Loucy (cell line): ENCODE measurements at regions not wholly inside any gene's neighbourhood (a gene's known extent, or its start where the extent isn't known, plus 50 kb on each side); places are given as distances from the start of the nearest gene placed in this dataset.

ENCODE experiments used
- H2AFZ ChIP-seq: fragments of 200-600 bp; sonication (generic); 2 replicates; pipeline ENCODE4 v1.6.0; 2016; ENCODE audit warnings: antibody characterized with exemption, mild to moderate bottlenecking, low read length, moderate library complexity
- H3F3A ChIP-seq: fragments of 200-600 bp; 2 replicates; pipeline ENCODE4 v1.6.0; 2016; ENCODE audit warnings: antibody characterized with exemption, low read depth, mild to moderate bottlenecking
- H3K27me3 ChIP-seq: fragments of 200-600 bp; sonication (generic); 2 replicates; pipeline ENCODE4 v1.6.1; 2014; ENCODE audit warnings: low read length, mild to moderate bottlenecking; ENCODE audit not compliant: insufficient read depth, poor library complexity, severe bottlenecking
- H3K36me3 ChIP-seq: fragments of 200-600 bp; sonication (generic); 2 replicates; pipeline ENCODE4 v1.6.1; 2016; ENCODE audit warnings: low read length; ENCODE audit not compliant: insufficient read depth
- H3K4me1 ChIP-seq: fragments of 200-600 bp; sonication (generic); 2 replicates; pipeline ENCODE4 v1.5.1; 2014; ENCODE audit warnings: low read length, mild to moderate bottlenecking; ENCODE audit not compliant: insufficient read depth, poor library complexity, severe bottlenecking
- H3K4me2 ChIP-seq: fragments of 200-600 bp; sonication (generic); 2 replicates; pipeline ENCODE4 v1.6.0; 2014; ENCODE audit warnings: antibody characterized with exemption, low read length, low read depth, mild to moderate bottlenecking; ENCODE audit not compliant: poor library complexity, severe bottlenecking
- H3K4me3 ChIP-seq: fragments of 200-600 bp; sonication (generic); 2 replicates; pipeline ENCODE4 v1.5.1; 2014; ENCODE audit warnings: low read length, mild to moderate bottlenecking, mixed read lengths; ENCODE audit not compliant: poor library complexity, severe bottlenecking
- H3K79me2 ChIP-seq: fragments of 200-600 bp; sonication (generic); 2 replicates; pipeline ENCODE4 v1.6.1; 2014; ENCODE audit warnings: low read length; ENCODE audit not compliant: insufficient read depth
- H3K9ac ChIP-seq: fragments of 200-600 bp; sonication (generic); 2 replicates; pipeline ENCODE4 v1.6.0; 2014; ENCODE audit warnings: mild to moderate bottlenecking, low read depth, low read length, moderate library complexity; ENCODE audit not compliant: poor library complexity, severe bottlenecking
- H3K9me2 ChIP-seq: fragments of 200-600 bp; sonication (generic); replicated peaks from 2 replicates; pipeline ENCODE4 v1.6.1; 2016; ENCODE audit warnings: low read depth, low read length, mixed read lengths
- H3K9me3 ChIP-seq: fragments of 200-600 bp; sonication (generic); 2 replicates; pipeline ENCODE4 v1.6.1; 2014; ENCODE audit warnings: mild to moderate bottlenecking, antibody characterized with exemption, low read length, low read depth; ENCODE audit not compliant: insufficient read depth
- H4K20me1 ChIP-seq: fragments of 200-600 bp; sonication (generic); 2 replicates; pipeline ENCODE4 v1.6.0; 2014; ENCODE audit warnings: antibody characterized with exemption, low read length, mild to moderate bottlenecking; ENCODE audit not compliant: insufficient read depth, poor library complexity, severe bottlenecking
- CTCF ChIP-seq: fragments of 200-600 bp; sonication (generic); conservative IDR thresholded peaks from 2 replicates; pipeline ENCODE4 v1.5.1; 2014; ENCODE audit warnings: mild to moderate bottlenecking, antibody characterized with exemption, low read length
- EZH2phosphoT487 ChIP-seq: fragments of 200-600 bp; IDR thresholded peaks from 2 replicates; pipeline ENCODE4 v1.6.1; 2018; ENCODE audit warnings: antibody characterized with exemption, mild to moderate bottlenecking, moderate library complexity, borderline replicate concordance

DNA sequence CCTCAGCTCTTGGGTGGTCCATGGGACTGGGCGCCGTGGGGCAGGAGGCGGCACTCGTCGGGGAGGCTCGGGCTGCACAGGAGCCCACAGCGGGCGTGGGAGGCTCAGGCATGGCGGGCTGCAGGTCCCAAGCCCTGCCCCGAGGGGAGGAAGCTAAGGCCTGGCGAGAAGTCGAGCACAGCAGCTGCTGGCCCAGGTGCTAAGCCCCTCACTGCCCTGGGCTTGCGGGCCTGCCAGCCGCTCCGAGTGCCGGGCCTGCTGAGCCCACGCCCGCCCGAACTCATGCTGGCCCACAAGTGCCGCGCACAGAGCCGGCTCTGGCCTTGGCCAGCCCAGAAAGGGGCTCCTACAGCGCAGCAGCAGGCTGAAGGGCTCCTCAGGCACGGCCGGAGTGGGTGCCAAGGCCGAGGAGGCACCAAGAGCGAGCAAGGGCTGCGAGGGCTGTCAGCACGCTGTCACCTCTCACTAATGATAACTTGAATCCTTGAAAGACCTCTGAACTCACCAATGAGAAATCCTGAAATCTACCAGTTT is 1506.8 kb upstream of the WWC1 start:
- Histone ChIP-seq H3K79me2 (no peaks in the 10 kb centered on the region), H3K9ac (no peak overlapping the region), H3K9me2 (no peaks in the 10 kb centered on the region), H3F3A (no peaks in the 10 kb centered on the region), H3K4me3 (no peak overlapping the region), H3K4me2 (no peak overlapping the region), H3K36me3 (no peaks in the 10 kb centered on the region), H3K9me3 (no peaks in the 10 kb centered on the region), H3K27me3 (no peaks in the 10 kb centered on the region), H4K20me1 (no peaks in the 10 kb centered on the region), H2AFZ (no peak overlapping the region), H3K4me1 (no peaks in the 10 kb centered on the region)
- no peak for TF ChIP-seq CTCF
- TF ChIP-seq EZH2phosphoT487, result no peak

GRCh38 chr5:166786178-166786577 is 1505.3 kb upstream of the WWC1 start:
- Histone ChIP-seq H3K4me2 (no peak overlapping the region), H3K4me1 (no peaks in the 10 kb centered on the region), H3K9me2 (no peaks in the 10 kb centered on the region), H2AFZ (no peak overlapping the region), H3K36me3 (no peaks in the 10 kb centered on the region), H3K9me3 (no peaks in the 10 kb centered on the region), H3K79me2 (no peaks in the 10 kb centered on the region), H3K4me3 (no peak overlapping the region), H4K20me1 (no peaks in the 10 kb centered on the region), H3K27me3 (no peaks in the 10 kb centered on the region), H3K9ac (no peak overlapping the region), H3F3A (no peaks in the 10 kb centered on the region)
- TF ChIP-seq EZH2phosphoT487 (no peak), CTCF (no peak)

GRCh38 chr5:166786889-166787288 is 1504.6 kb upstream of the WWC1 start:
- no peak for TF ChIP-seq EZH2phosphoT487
- TF ChIP-seq CTCF, result no peak
- Histone ChIP-seq H3K9ac (no peak overlapping the region), H3K4me1 (no peaks in the 10 kb centered on the region), H3K79me2 (no peaks in the 10 kb centered on the region), H3K4me3 (no peak overlapping the region), H3K27me3 (no peaks in the 10 kb centered on the region), H3F3A (no peaks in the 10 kb centered on the region), H3K4me2 (no peak overlapping the region), H2AFZ (no peak overlapping the region), H4K20me1 (no peaks in the 10 kb centered on the region), H3K9me3 (no peaks in the 10 kb centered on the region), H3K36me3 (no peaks in the 10 kb centered on the region), H3K9me2 (no peaks in the 10 kb centered on the region)
